GM12878 (cell line): ENCODE measurements at regions not wholly inside any gene's neighbourhood (a gene's known extent, or its start where the extent isn't known, plus 50 kb on each side); places are given as distances from the start of the nearest gene placed in this dataset.

ENCODE experiments used
- ATAC-seq: fragments of 200-7000 bp; cut with Tn5 transposase; 3 replicates; pipeline ENCODE4 v1.9.1; 2020; ENCODE audit warnings: mild to moderate bottlenecking, moderate library complexity
- BruUV-seq: library from RNA; stranded (reverse); fragments of 400-500 nt; replicated peaks from 2 replicates; lab custom pipeline; 2021; lab: Mats Ljungman, UMichigan
- CTCF ChIA-PET: fragments of 300-600 bp; sonication (Branson Sonifier 250); formaldehyde crosslinking; extraction: SDS; loops from one replicate; lab custom pipeline; 2021; ENCODE audit warnings: inconsistent platforms; lab: Yijun Ruan, JAX
- POLR2A ChIA-PET: fragments of 350-600 bp; formaldehyde crosslinking; extraction: SDS; loops from one replicate; lab custom pipeline; 2021; ENCODE audit warnings: inconsistent platforms; lab: Charles Lee
- RAD21 ChIA-PET: fragments of 300-600 bp; sonication (Branson Sonifier 250); formaldehyde crosslinking; loops from one replicate; lab custom pipeline; 2023; ENCODE audit warnings: antibody characterized with exemption; ENCODE audit not compliant: unreplicated experiment; lab: Charles Lee
- SMC1A ChIA-PET: fragments of 300-600 bp; sonication (Branson Sonifier 250); formaldehyde crosslinking; loops from one replicate; lab custom pipeline; 2023; ENCODE audit not compliant: unreplicated experiment, uncharacterized antibody; lab: Charles Lee
- DNase-seq: peaks from one replicate; pipeline ENCODE4 v3.0.0-alpha.2; 2011; ENCODE audit warnings: low read depth, low spot score
- FAIRE-seq: peaks from 3 replicates; lab custom pipeline; 2011; peaks lifted over from hg19 to GRCh38; lab: Jason Lieb, UNC
- H2AFZ ChIP-seq: 2 replicates; pipeline ENCODE4 v1.6.0; 2011; ENCODE audit warnings: low read depth, low read length, control low read depth; ENCODE audit not compliant: control insufficient read depth
- H3K27ac ChIP-seq: 2 replicates; pipeline ENCODE4 v1.5.1; 2011; ENCODE audit warnings: control low read depth; ENCODE audit not compliant: control insufficient read depth, insufficient read depth
- H3K27me3 ChIP-seq, 2 experiments: replicated peaks in 1 of 2; 2 replicates each; pipeline versions ENCODE4 v1.6.0 to v1.6.1; 2011; ENCODE audit warnings: low read length in 1 of 2; ENCODE audit not compliant: control insufficient read depth in 2 of 2, insufficient read depth in 2 of 2
- H3K36me3 ChIP-seq, 2 experiments: 2 replicates each; pipeline ENCODE4 v1.5.1; 2011; ENCODE audit warnings: low read length in 1 of 2; ENCODE audit not compliant: control insufficient read depth in 2 of 2, insufficient read depth in 2 of 2
- H3K4me1 ChIP-seq: 2 replicates; pipeline ENCODE4 v1.6.1; 2011; ENCODE audit warnings: mild to moderate bottlenecking, low read length, moderate library complexity, mixed read lengths; ENCODE audit not compliant: control insufficient read depth, insufficient read depth
- H3K4me2 ChIP-seq: 2 replicates; pipeline ENCODE4 v1.6.0; 2011; ENCODE audit warnings: control low read depth; ENCODE audit not compliant: control insufficient read depth, insufficient read depth
- H3K4me3 ChIP-seq: fragments of 200-600 bp; sonication (generic); 2 replicates; pipeline ENCODE4 v1.5.1; 2016
- H3K79me2 ChIP-seq: 2 replicates; pipeline ENCODE4 v1.6.0; 2011; ENCODE audit warnings: low read length; ENCODE audit not compliant: control insufficient read depth, insufficient read depth
- H3K9ac ChIP-seq: 2 replicates; pipeline ENCODE4 v1.8.0; 2011; ENCODE audit warnings: low read length, control low read depth, mixed read lengths; ENCODE audit not compliant: control insufficient read depth, insufficient read depth
- H3K9me3 ChIP-seq: replicated peaks from 3 replicates; pipeline ENCODE4 v1.5.1; 2011; ENCODE audit warnings: mild to moderate bottlenecking, low read length; ENCODE audit not compliant: control insufficient read depth, insufficient read depth
- H4K20me1 ChIP-seq: 2 replicates; pipeline ENCODE4 v1.6.0; 2011; ENCODE audit not compliant: control insufficient read depth, insufficient read depth
- ETV6 ChIP-seq, 2 experiments: fragments of 450-650 bp in 1 of 2; IDR thresholded peaks in 1 of 2; conservative IDR thresholded peaks in 1 of 2; 2 replicates each; pipeline ENCODE4 v1.6.1; 2014; ENCODE audit warnings: antibody characterized with exemption in 1 of 2, borderline replicate concordance in 1 of 2, low read depth in 1 of 2, mild to moderate bottlenecking in 1 of 2, moderate library complexity in 1 of 2
- IRF4 ChIP-seq: IDR thresholded peaks from 2 replicates; pipeline ENCODE4 v1.6.1; 2011; ENCODE audit warnings: low read depth, low read length
- LARP7 ChIP-seq: fragments of 450-650 bp; IDR thresholded peaks from 2 replicates; pipeline ENCODE4 v1.6.1; 2017; ENCODE audit warnings: mild to moderate bottlenecking
- NBN ChIP-seq: fragments of 450-650 bp; IDR thresholded peaks from 2 replicates; pipeline ENCODE4 v1.6.1; 2016
- RBBP5 ChIP-seq: fragments of 200-600 bp; sonication (generic); conservative IDR thresholded peaks from 2 replicates; pipeline ENCODE4 v1.6.1; 2016
- RUNX3 ChIP-seq: IDR thresholded peaks from 2 replicates; pipeline ENCODE4 v1.6.1; 2012; ENCODE audit warnings: low read length, inconsistent platforms
- SPI1 ChIP-seq: IDR thresholded peaks from 2 replicates; pipeline ENCODE4 v1.6.1; 2011; ENCODE audit warnings: low read depth, mild to moderate bottlenecking, low read length, moderate library complexity, borderline replicate concordance; ENCODE audit not compliant: insufficient read depth
- SREBF2 ChIP-seq: IDR thresholded peaks from 2 replicates; pipeline ENCODE4 v1.6.1; 2012; ENCODE audit warnings: mild to moderate bottlenecking, low read length
- TAF1 ChIP-seq: IDR thresholded peaks from 2 replicates; pipeline ENCODE4 v1.6.1; 2011; ENCODE audit warnings: mild to moderate bottlenecking, low read depth, low read length, borderline replicate concordance
- TARDBP ChIP-seq: IDR thresholded peaks from 2 replicates; pipeline ENCODE4 v1.6.1; 2016; ENCODE audit warnings: borderline replicate concordance
- TCF3 ChIP-seq: IDR thresholded peaks from 2 replicates; pipeline ENCODE4 v1.6.1; 2012; ENCODE audit warnings: low read depth, mild to moderate bottlenecking, low read length, borderline replicate concordance; ENCODE audit not compliant: insufficient read depth
- ZNF384 ChIP-seq: IDR thresholded peaks from 2 replicates; pipeline ENCODE4 v1.6.1; 2012; ENCODE audit warnings: low read depth, mild to moderate bottlenecking, low read length, improper control_type of control experiment, borderline replicate concordance
- WGBS: methylation state at CpG from one replicate; pipeline ENCODE4 v1.1.6; 2016; ENCODE audit warnings: low lambda C conversion rate; ENCODE audit not compliant: insufficient replicate concordance, insufficient coverage; ENCODE audit errors: missing lambda C conversion rate; 5-methylcytosine and 5-hydroxymethylcytosine counted together
- in situ Hi-C: fragments of 300-500 bp; cut with MboI; formaldehyde crosslinking; loops from 9 replicates; pipeline ENCODE4 v1.14.3; 2018; ENCODE audit warnings: mixed read lengths
- intact Hi-C: fragments of 100-400 bp; cut with micrococcal nuclease; formaldehyde crosslinking; loops from one replicate; pipeline ENCODE4 v1.14.2; 2022; ENCODE audit not compliant: unreplicated experiment
- TF ChIP-seq, protein P1 (sequence below): IDR thresholded peaks from 2 replicates; pipeline ENCODE4 v1.6.1; 2011; ENCODE audit warnings: borderline replicate concordance, low read depth, mild to moderate bottlenecking, moderate library complexity, low read length; ENCODE audit not compliant: insufficient read depth, poor library complexity, severe bottlenecking
- TF ChIP-seq, protein P2 (sequence below): fragments of 450-650 bp; IDR thresholded peaks from 2 replicates; pipeline ENCODE4 v1.6.1; 2017; ENCODE audit warnings: mild to moderate bottlenecking, moderate library complexity
- TF ChIP-seq, protein P3 (sequence below): fragments of 450-650 bp; IDR thresholded peaks from 2 replicates; pipeline ENCODE4 v1.6.1; 2017; ENCODE audit warnings: low read depth, mild to moderate bottlenecking, moderate library complexity
- TF ChIP-seq, protein P4 (sequence below): fragments of 450-650 bp; IDR thresholded peaks from 2 replicates; pipeline ENCODE4 v1.6.1; 2014; ENCODE audit warnings: mild to moderate bottlenecking

DNA sequence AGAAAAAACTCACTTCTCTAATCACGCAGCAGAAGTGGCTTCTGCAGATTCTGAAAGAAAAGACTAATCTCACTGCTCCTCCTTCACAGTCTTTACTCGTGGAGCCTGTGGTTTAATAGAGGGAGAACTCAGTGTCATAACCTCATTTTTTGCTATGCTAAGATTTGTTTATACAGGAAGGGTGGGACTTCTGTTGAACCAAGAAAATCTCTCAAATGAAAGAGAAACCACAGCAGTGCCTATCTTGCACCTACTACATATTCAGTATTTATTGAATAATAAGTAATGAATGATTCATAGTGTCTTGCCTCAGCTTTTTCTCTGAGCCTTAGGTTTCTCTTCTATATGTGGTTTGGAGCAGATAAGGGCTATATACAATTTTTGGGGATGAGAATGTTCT, 136.1 kb upstream of the DMAC1 start:
- Histone ChIP-seq H3K27ac (no peak overlapping the region), H3K4me1 (no peaks in the 10 kb centered on the region), H3K27me3 (no peaks in the 10 kb centered on the region), H3K36me3 (no peaks in the 10 kb centered on the region), H3K4me2 (no peak overlapping the region), H3K79me2 (no peaks in the 10 kb centered on the region), H4K20me1 (no peaks in the 10 kb centered on the region), H3K9me3 (no peaks in the 10 kb centered on the region), H3K4me3 (no peak overlapping the region), H2AFZ (no peak overlapping the region), H3K9ac (no peak overlapping the region)
- intact Hi-C loops, result no loop called here
- ChIA-PET CTCF (no interaction called here), RAD21 (no interaction called here), POLR2A (no interaction called here), SMC1A (interaction anchor here (1.7 kb wide), 1 partner anchor 12 kb away, joined by 4 read pairs; no protein-coding TSS in a partner anchor)
- FAIRE-seq (no peak), DNase-seq (no peak), ATAC-seq (peak; percentile 26; the same call in 2 of the 3 replicates)
- 0% methylated on average over 2 of the region's 2 CpGs for WGBS
- no TSS peak for BruUV-seq
- in situ Hi-C loops, result no loop called here
- TF ChIP-seq TARDBP, result no peak
- TF ChIP-seq RBBP5, result no peak
- TF ChIP-seq TAF1, result no peak
- TF ChIP-seq LARP7, result no peak
- TF ChIP-seq SPI1, result no peak
- TF ChIP-seq SREBF2, result no peak
- TF ChIP-seq NBN, result no peak
- TF ChIP-seq, protein P1, sequence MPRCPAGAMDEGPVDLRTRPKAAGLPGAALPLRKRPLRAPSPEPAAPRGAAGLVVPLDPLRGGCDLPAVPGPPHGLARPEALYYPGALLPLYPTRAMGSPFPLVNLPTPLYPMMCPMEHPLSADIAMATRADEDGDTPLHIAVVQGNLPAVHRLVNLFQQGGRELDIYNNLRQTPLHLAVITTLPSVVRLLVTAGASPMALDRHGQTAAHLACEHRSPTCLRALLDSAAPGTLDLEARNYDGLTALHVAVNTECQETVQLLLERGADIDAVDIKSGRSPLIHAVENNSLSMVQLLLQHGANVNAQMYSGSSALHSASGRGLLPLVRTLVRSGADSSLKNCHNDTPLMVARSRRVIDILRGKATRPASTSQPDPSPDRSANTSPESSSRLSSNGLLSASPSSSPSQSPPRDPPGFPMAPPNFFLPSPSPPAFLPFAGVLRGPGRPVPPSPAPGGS, result no peak
- TF ChIP-seq ETV6 (conservative IDR thresholded peaks at IDR 0.05 in 1 of 2, IDR thresholded peaks at IDR 0.05 in 1 of 2; ENCODE audit: borderline replicate concordance in 1 of 2, low read depth in 1 of 2), result no peak
- TF ChIP-seq, protein P2, sequence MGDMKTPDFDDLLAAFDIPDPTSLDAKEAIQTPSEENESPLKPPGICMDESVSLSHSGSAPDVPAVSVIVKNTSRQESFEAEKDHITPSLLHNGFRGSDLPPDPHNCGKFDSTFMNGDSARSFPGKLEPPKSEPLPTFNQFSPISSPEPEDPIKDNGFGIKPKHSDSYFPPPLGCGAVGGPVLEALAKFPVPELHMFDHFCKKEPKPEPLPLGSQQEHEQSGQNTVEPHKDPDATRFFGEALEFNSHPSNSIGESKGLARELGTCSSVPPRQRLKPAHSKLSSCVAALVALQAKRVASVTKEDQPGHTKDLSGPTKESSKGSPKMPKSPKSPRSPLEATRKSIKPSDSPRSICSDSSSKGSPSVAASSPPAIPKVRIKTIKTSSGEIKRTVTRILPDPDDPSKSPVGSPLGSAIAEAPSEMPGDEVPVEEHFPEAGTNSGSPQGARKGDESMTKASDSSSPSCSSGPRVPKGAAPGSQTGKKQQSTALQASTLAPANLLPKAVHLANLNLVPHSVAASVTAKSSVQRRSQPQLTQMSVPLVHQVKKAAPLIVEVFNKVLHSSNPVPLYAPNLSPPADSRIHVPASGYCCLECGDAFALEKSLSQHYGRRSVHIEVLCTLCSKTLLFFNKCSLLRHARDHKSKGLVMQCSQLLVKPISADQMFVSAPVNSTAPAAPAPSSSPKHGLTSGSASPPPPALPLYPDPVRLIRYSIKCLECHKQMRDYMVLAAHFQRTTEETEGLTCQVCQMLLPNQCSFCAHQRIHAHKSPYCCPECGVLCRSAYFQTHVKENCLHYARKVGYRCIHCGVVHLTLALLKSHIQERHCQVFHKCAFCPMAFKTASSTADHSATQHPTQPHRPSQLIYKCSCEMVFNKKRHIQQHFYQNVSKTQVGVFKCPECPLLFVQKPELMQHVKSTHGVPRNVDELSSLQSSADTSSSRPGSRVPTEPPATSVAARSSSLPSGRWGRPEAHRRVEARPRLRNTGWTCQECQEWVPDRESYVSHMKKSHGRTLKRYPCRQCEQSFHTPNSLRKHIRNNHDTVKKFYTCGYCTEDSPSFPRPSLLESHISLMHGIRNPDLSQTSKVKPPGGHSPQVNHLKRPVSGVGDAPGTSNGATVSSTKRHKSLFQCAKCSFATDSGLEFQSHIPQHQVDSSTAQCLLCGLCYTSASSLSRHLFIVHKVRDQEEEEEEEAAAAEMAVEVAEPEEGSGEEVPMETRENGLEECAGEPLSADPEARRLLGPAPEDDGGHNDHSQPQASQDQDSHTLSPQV, result no peak
- TF ChIP-seq, protein P3, sequence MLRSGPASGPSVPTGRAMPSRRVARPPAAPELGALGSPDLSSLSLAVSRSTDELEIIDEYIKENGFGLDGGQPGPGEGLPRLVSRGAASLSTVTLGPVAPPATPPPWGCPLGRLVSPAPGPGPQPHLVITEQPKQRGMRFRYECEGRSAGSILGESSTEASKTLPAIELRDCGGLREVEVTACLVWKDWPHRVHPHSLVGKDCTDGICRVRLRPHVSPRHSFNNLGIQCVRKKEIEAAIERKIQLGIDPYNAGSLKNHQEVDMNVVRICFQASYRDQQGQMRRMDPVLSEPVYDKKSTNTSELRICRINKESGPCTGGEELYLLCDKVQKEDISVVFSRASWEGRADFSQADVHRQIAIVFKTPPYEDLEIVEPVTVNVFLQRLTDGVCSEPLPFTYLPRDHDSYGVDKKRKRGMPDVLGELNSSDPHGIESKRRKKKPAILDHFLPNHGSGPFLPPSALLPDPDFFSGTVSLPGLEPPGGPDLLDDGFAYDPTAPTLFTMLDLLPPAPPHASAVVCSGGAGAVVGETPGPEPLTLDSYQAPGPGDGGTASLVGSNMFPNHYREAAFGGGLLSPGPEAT, result no peak
- no peak for TF ChIP-seq IRF4
- TF ChIP-seq, protein P4, sequence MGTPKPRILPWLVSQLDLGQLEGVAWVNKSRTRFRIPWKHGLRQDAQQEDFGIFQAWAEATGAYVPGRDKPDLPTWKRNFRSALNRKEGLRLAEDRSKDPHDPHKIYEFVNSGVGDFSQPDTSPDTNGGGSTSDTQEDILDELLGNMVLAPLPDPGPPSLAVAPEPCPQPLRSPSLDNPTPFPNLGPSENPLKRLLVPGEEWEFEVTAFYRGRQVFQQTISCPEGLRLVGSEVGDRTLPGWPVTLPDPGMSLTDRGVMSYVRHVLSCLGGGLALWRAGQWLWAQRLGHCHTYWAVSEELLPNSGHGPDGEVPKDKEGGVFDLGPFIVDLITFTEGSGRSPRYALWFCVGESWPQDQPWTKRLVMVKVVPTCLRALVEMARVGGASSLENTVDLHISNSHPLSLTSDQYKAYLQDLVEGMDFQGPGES, result no peak
- no peak for TF ChIP-seq TCF3
- TF ChIP-seq ZNF384, result no peak
- no peak for TF ChIP-seq RUNX3
